ENCODE measurements at regions not wholly inside any gene's neighbourhood (a gene's known extent, or its start where the extent isn't known, plus 50 kb on each side); places are given as distances from the start of the nearest gene placed in this dataset.

DNA sequence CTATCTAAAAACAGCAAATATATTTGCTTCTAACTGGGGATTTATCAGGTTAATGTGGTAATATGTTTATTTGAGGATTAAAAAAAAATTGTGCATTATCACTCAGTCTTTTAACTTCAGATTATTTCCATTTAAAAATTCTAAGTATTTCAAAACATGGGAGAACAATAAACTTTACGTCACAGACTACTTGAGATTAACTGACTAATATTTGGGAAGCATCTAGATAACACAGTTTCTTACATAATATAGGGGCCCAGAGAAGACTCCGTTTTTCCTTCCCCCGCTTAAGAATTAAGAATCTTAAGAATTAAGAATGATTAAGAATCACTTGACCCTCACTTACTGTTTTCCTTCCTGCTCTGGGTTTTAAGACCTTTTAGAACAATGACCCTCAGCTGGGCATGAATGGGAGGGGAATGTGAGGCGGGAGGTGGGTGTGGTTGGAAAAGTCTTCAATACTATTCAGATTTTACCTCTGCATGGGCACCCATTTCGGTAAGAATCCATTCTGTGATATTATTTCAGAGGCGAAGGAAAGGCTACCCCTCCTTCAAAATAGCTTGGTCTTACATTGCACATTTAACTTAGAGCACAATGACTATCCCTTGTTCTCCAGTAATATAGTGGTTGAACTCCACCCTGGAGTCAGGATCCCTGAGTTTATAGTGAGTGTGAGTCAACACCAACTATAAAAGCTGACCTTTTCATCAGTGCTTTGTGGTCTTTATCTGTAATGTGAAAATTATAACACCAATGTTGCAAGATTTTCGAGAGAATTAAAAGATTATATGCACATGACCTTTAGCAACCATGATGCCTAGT is 821.3 kb downstream of the USP25 start:
- TF ChIP-seq, protein P1, sequence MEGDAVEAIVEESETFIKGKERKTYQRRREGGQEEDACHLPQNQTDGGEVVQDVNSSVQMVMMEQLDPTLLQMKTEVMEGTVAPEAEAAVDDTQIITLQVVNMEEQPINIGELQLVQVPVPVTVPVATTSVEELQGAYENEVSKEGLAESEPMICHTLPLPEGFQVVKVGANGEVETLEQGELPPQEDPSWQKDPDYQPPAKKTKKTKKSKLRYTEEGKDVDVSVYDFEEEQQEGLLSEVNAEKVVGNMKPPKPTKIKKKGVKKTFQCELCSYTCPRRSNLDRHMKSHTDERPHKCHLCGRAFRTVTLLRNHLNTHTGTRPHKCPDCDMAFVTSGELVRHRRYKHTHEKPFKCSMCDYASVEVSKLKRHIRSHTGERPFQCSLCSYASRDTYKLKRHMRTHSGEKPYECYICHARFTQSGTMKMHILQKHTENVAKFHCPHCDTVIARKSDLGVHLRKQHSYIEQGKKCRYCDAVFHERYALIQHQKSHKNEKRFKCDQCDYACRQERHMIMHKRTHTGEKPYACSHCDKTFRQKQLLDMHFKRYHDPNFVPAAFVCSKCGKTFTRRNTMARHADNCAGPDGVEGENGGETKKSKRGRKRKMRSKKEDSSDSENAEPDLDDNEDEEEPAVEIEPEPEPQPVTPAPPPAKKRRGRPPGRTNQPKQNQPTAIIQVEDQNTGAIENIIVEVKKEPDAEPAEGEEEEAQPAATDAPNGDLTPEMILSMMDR (IDR thresholded peaks at IDR 0.05), result no peak
- no peak for TF ChIP-seq POLR2A (IDR thresholded peaks at IDR 0.05)

Data from prostate gland (tissue), 2 donors.